22Rv1 (cell line): ENCODE measurements at regions not wholly inside any gene's neighbourhood (a gene's known extent, or its start where the extent isn't known, plus 50 kb on each side); places are given as distances from the start of the nearest gene placed in this dataset.

Experiments used
- ZFX ChIP-seq: fragments of 450-650 bp; IDR thresholded peaks from 2 replicates; pipeline ENCODE4 v1.6.1; 2017; ENCODE audit warnings: antibody characterized with exemption, borderline replicate concordance
- TF ChIP-seq, protein P1 (sequence below): fragments of 450-650 bp; IDR thresholded peaks from 2 replicates; pipeline ENCODE4 v1.5.1; 2017; ENCODE audit warnings: mild to moderate bottlenecking

DNA sequence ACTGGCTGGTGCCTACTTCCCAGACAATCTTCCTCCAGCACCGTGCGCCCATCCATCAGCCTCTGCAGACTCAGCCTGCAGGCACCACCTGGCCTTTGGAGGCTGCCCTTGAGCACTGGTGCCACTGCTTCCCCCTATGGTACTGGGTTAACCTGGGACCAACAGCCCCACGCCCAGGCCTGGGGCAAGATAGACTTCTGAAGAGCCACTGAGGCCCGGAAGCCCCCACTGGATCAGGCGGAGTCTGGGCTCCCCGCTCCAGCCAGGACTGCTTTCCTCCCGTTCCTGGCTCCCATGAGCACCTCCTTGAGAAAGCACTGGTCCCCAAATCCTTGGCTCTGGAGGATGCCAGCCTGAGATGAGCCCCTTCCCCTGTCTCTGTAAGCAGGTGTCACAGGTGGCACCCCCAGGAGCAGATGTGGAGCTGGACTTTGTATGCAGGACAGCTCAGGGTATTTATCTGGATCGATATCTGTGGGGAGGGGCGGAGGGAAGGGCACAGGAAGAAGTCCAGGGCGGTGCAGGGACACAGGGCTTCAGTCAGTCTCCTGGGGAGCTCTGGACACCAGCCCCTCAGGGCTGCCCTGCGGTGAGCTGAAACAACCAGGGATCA lies 206.5 kb upstream of the PPP2R2D start:
- TF ChIP-seq, protein P1, sequence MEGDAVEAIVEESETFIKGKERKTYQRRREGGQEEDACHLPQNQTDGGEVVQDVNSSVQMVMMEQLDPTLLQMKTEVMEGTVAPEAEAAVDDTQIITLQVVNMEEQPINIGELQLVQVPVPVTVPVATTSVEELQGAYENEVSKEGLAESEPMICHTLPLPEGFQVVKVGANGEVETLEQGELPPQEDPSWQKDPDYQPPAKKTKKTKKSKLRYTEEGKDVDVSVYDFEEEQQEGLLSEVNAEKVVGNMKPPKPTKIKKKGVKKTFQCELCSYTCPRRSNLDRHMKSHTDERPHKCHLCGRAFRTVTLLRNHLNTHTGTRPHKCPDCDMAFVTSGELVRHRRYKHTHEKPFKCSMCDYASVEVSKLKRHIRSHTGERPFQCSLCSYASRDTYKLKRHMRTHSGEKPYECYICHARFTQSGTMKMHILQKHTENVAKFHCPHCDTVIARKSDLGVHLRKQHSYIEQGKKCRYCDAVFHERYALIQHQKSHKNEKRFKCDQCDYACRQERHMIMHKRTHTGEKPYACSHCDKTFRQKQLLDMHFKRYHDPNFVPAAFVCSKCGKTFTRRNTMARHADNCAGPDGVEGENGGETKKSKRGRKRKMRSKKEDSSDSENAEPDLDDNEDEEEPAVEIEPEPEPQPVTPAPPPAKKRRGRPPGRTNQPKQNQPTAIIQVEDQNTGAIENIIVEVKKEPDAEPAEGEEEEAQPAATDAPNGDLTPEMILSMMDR: no peak
- TF ChIP-seq ZFX: no peak
